ENCODE measurements at regions not wholly inside any gene's neighbourhood (a gene's known extent, or its start where the extent isn't known, plus 50 kb on each side); places are given as distances from the start of the nearest gene placed in this dataset.

DNA sequence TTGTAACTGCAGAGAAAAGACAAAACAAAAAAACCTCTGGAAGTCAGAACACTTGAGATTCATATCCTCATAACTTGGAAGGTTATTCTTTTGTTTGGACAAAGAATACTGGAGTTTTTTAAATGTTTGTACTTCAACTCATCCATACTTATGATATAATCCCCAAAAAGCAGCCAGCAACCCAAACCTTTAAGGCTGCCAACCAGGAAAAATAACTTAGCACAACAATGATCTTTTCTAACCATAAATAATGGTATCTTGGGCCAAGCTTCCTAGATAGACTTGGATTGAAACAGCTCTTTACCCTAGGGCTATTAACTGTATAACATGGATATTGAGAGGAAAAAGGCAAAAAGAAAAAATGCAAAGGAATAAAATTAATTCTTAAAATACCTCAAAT is 335.1 kb downstream of the LTN1 start:
- TF ChIP-seq, protein P1, sequence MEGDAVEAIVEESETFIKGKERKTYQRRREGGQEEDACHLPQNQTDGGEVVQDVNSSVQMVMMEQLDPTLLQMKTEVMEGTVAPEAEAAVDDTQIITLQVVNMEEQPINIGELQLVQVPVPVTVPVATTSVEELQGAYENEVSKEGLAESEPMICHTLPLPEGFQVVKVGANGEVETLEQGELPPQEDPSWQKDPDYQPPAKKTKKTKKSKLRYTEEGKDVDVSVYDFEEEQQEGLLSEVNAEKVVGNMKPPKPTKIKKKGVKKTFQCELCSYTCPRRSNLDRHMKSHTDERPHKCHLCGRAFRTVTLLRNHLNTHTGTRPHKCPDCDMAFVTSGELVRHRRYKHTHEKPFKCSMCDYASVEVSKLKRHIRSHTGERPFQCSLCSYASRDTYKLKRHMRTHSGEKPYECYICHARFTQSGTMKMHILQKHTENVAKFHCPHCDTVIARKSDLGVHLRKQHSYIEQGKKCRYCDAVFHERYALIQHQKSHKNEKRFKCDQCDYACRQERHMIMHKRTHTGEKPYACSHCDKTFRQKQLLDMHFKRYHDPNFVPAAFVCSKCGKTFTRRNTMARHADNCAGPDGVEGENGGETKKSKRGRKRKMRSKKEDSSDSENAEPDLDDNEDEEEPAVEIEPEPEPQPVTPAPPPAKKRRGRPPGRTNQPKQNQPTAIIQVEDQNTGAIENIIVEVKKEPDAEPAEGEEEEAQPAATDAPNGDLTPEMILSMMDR (IDR thresholded peaks at IDR 0.05): no peak
- no peak for TF ChIP-seq EZH2 (IDR thresholded peaks at IDR 0.05)
- TF ChIP-seq EZH2phosphoT487 (IDR thresholded peaks at IDR 0.05): no peak
